ENCODE measurements at regions not wholly inside any gene's neighbourhood (a gene's known extent, or its start where the extent isn't known, plus 50 kb on each side); places are given as distances from the start of the nearest gene placed in this dataset. TPM values are rescaled to one million over a fixed set of nuclear protein-coding genes. Genes with fewer than 3 reads are reported as not detected.

DNA sequence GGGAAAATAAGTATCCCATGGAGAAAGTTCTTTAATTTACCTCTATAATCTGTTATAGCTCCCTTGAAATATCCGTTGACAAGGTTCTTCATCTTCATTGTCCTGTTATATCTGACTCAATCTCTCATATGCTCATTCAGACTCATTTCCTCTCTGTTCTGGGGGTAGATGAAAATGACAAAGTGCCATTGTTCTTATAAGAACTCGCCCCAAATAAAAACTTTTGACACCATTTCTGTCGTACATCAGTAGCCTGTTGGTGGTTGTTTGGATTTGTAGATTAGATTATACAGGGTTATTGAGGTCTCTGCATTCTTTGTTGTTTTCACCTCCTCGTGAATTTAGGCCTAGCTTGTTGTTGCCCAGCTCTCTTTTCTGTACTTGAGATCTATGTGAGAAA is 55.2 kb upstream of the IPO9 start:
- DNase-seq = no peak

DNA sequence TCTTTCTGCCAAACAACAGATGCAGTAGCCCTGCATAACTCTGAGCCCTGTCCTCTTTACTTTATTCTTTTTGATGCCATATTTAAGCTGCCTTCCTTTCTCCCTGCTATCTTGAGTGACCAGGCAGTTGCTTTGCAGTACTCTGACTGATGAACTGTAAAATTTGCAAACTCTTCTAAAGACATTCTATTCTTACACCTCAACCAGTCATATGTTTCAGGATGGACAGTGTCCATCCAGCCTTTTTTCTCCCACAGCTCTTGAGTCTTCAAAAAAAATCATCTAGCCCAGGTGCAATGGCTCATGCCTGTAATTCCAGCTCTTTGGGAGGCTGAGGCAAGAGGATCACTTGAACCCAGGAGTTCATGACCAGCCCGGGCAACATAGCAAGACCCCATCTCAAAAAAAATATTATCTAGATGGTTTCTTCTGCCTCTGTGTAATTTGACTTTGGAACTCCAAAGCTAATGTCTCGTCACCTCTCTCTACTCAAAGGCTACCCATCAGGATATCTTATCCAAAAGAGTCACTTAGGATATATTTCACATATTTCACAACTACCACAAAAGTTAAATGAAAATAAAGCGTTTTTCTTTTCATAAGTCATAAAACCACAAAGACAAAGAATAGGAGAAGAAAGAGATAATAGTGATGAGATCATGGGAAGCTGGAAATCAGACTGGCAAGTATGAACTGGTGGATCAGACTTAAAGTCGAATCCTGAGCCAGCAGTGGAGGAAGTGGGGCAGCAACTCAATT is 54.6 kb upstream of the IPO9 start:
- DNase-seq = no peak

GRCh38 chr1:201774983-201775344 is 54.0 kb upstream of the IPO9 start:
- DNase-seq = no peak

DNA sequence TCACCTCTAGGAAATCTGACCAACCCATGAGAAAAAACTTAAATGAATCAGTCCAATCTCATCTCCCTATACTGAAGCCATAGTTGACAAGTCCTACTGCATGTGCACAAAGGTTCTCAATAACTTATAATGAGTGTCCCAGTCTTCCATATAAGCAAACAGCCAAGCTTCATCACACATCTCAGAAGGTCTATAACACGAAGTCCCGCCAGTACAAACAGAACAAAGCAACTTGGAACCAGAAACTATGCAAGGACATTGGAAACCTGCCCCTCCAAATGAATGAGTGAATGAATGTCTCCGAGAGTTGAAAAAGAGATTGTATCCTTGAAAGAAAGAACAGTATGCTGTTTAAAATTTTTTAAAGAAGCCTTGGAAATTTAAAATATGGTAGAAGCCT is 53.6 kb upstream of the IPO9 start:
- no peak for DNase-seq

- no peak for DNase-seq
Measured at GRCh38 chr1:201778279-201779065, 50.5 kb upstream of the IPO9 start.

Small RNA genes in the stretch of these regions (small RNA-seq; reads per million reads assigned to genes)
- gene MIR5191 (not detected), gene RNU6-501P (not detected)

Data from occipital lobe (tissue), 2 donors.